Osteoblast (primary cell): ENCODE measurements at regions not wholly inside any gene's neighbourhood (a gene's known extent, or its start where the extent isn't known, plus 50 kb on each side); places are given as distances from the start of the nearest gene placed in this dataset.

ENCODE experiments used
- DNase-seq: peaks from one replicate; pipeline ENCODE4 v3.0.0; 2011; ENCODE audit warnings: low spot score, mixed read lengths; ENCODE audit not compliant: insufficient read length; ENCODE audit errors: missing footprints
- H2AFZ ChIP-seq: 2 replicates; pipeline ENCODE4 v1.6.0; 2011; ENCODE audit warnings: mild to moderate bottlenecking, low read length
- H3K27ac ChIP-seq: 2 replicates; pipeline ENCODE4 v1.5.1; 2011; ENCODE audit warnings: mild to moderate bottlenecking, low read depth, low read length, moderate library complexity
- H3K27me3 ChIP-seq: 2 replicates; pipeline ENCODE4 v1.6.0; 2012; ENCODE audit warnings: mild to moderate bottlenecking, control low read depth, inconsistent platforms, low read length, moderate library complexity; ENCODE audit not compliant: insufficient read depth
- H3K36me3 ChIP-seq: 2 replicates; pipeline ENCODE4 v1.5.1; 2011; ENCODE audit warnings: mild to moderate bottlenecking, low read length, control low read depth, moderate library complexity; ENCODE audit not compliant: insufficient read depth
- H3K4me1 ChIP-seq: 2 replicates; pipeline ENCODE4 v1.5.1; 2011; ENCODE audit warnings: mild to moderate bottlenecking, low read length, control low read depth, moderate library complexity; ENCODE audit not compliant: insufficient read depth
- H3K4me2 ChIP-seq: 2 replicates; pipeline ENCODE4 v1.6.0; 2011; ENCODE audit warnings: mild to moderate bottlenecking, low read length; ENCODE audit not compliant: insufficient read depth
- H3K4me3 ChIP-seq: fragments of 200-600 bp; sonication (generic); 3 replicates; pipeline ENCODE4 v1.5.1; 2012; ENCODE audit warnings: mild to moderate bottlenecking, low read length, inconsistent platforms; ENCODE audit not compliant: insufficient read depth
- H3K79me2 ChIP-seq: 2 replicates; pipeline ENCODE4 v1.6.0; 2012; ENCODE audit warnings: mild to moderate bottlenecking, low read length, control low read depth, inconsistent platforms; ENCODE audit not compliant: insufficient read depth
- H3K9me3 ChIP-seq: 2 replicates; pipeline ENCODE4 v1.5.1; 2011; ENCODE audit warnings: low read depth, low read length, control low read depth
- H4K20me1 ChIP-seq: 2 replicates; pipeline ENCODE4 v1.6.0; 2012; ENCODE audit warnings: mild to moderate bottlenecking, low read length, control low read depth; ENCODE audit not compliant: insufficient read depth
- CTCF ChIP-seq: IDR thresholded peaks from 2 replicates; pipeline ENCODE4 v1.5.1; 2011; ENCODE audit warnings: mild to moderate bottlenecking, low read depth, low read length, moderate library complexity; ENCODE audit errors: extremely low read depth

- no peak overlapping the region for H3K4me3 ChIP-seq
- H3K27ac ChIP-seq: no peak overlapping the region
- no peak for TF ChIP-seq CTCF
- H3K9me3 ChIP-seq: no peaks in the 10 kb centered on the region
- no peaks in the 10 kb centered on the region for H3K79me2 ChIP-seq
- H3K4me1 ChIP-seq: no peaks in the 10 kb centered on the region
- H3K4me2 ChIP-seq: no peak overlapping the region
- no peaks in the 10 kb centered on the region for H3K27me3 ChIP-seq
- DNase-seq: no peak
- H4K20me1 ChIP-seq: no peaks in the 10 kb centered on the region
- H3K36me3 ChIP-seq: no peaks in the 10 kb centered on the region
- no peak overlapping the region for H2AFZ ChIP-seq
These were observed 127.2 kb downstream of the UTP18 start for GRCh38 chr17:51387582-51387981.

GRCh38 chr17:51387986-51388385 lies 127.6 kb downstream of the UTP18 start:
- Histone ChIP-seq H3K27me3 (no peaks in the 10 kb centered on the region), H3K9me3 (no peaks in the 10 kb centered on the region), H3K4me1 (no peaks in the 10 kb centered on the region), H3K27ac (no peak overlapping the region), H3K4me3 (no peak overlapping the region), H3K79me2 (no peaks in the 10 kb centered on the region), H3K36me3 (no peaks in the 10 kb centered on the region), H2AFZ (no peak overlapping the region), H3K4me2 (no peak overlapping the region), H4K20me1 (no peaks in the 10 kb centered on the region)
- TF ChIP-seq CTCF: no peak
- DNase-seq: no peak

- Histone ChIP-seq H3K27ac (no peak overlapping the region), H3K27me3 (no peaks in the 10 kb centered on the region), H4K20me1 (no peaks in the 10 kb centered on the region), H3K4me3 (no peak overlapping the region), H3K4me2 (no peak overlapping the region), H2AFZ (no peak overlapping the region), H3K9me3 (no peaks in the 10 kb centered on the region), H3K4me1 (no peaks in the 10 kb centered on the region), H3K36me3 (no peaks in the 10 kb centered on the region), H3K79me2 (no peaks in the 10 kb centered on the region)
- no peak for DNase-seq
- no peak for TF ChIP-seq CTCF
These were observed 129.5 kb downstream of the UTP18 start for GRCh38 chr17:51389875-51390274.

GRCh38 chr17:51391982-51392654 lies 131.8 kb downstream of the UTP18 start:
- Histone ChIP-seq H3K4me1 (no peaks in the 10 kb centered on the region), H3K27ac (no peak overlapping the region), H3K36me3 (no peaks in the 10 kb centered on the region), H3K4me2 (no peak overlapping the region), H2AFZ (no peak overlapping the region), H3K27me3 (no peaks in the 10 kb centered on the region), H3K9me3 (no peaks in the 10 kb centered on the region), H3K79me2 (no peaks in the 10 kb centered on the region), H3K4me3 (no peak overlapping the region), H4K20me1 (no peaks in the 10 kb centered on the region)
- no peak for TF ChIP-seq CTCF
- DNase-seq: no peak
